H1 (cell line): ENCODE measurements at regions not wholly inside any gene's neighbourhood (a gene's known extent, or its start where the extent isn't known, plus 50 kb on each side); places are given as distances from the start of the nearest gene placed in this dataset.
"Not testable (repeated sequence)": the region's sequence is repeated elsewhere in the genome, so short reads cannot be mapped to it uniquely, and the experiment has no call there.

ENCODE experiments used
- CREB1 ChIP-seq: IDR thresholded peaks from 2 replicates; pipeline ENCODE4 v1.6.1; 2012; ENCODE audit warnings: inconsistent platforms
- EZH2 ChIP-seq: fragments of 200-600 bp; sonication (generic); IDR thresholded peaks from 2 replicates; pipeline ENCODE4 v1.7.1; 2012; ENCODE audit warnings: low read depth, mild to moderate bottlenecking, moderate library complexity, low read length, inconsistent platforms; ENCODE audit not compliant: severe bottlenecking
- MAFK ChIP-seq: IDR thresholded peaks from 2 replicates; pipeline ENCODE4 v1.6.1; 2012; ENCODE audit warnings: low read depth, mild to moderate bottlenecking, improper control_type of control experiment, low read length
- POLR2A ChIP-seq, 2 experiments: IDR thresholded peaks; 1 replicate in 1 of 2; 2 replicates in 1 of 2; pipeline ENCODE4 v1.6.1; 2011; ENCODE audit warnings: low read depth in 2 of 2, low read length in 2 of 2, mild to moderate bottlenecking in 2 of 2; ENCODE audit errors: control extremely low read depth in 1 of 2
- SIN3A ChIP-seq, 2 experiments: IDR thresholded peaks in 1 of 2; conservative IDR thresholded peaks in 1 of 2; 2 replicates each; pipeline ENCODE4 v1.6.1; 2011 to 2012; ENCODE audit warnings: low read length in 2 of 2, improper control_type of control experiment in 1 of 2, low read depth in 1 of 2, mild to moderate bottlenecking in 1 of 2
- SP1 ChIP-seq: IDR thresholded peaks from 2 replicates; pipeline ENCODE4 v1.6.1; 2011; ENCODE audit warnings: low read depth, low read length
- TEAD4 ChIP-seq: IDR thresholded peaks from 2 replicates; pipeline ENCODE4 v1.6.1; 2012; ENCODE audit warnings: low read depth, low read length, inconsistent platforms, mixed read lengths
- YY1 ChIP-seq: IDR thresholded peaks from 2 replicates; pipeline ENCODE4 v1.6.1; 2011; ENCODE audit warnings: low read depth, mild to moderate bottlenecking, low read length
- TF ChIP-seq, protein P1 (sequence below), 3 experiments: IDR thresholded peaks; 1 replicate in 2 of 3; 2 replicates in 1 of 3; pipeline versions ENCODE4 v1.5.1 to v1.6.1; 2011; ENCODE audit warnings: low read length in 3 of 3, mild to moderate bottlenecking in 3 of 3, inconsistent platforms in 2 of 3, low read depth in 1 of 3, moderate library complexity in 1 of 3; ENCODE audit not compliant: insufficient read depth in 1 of 3; ENCODE audit errors: control extremely low read depth in 1 of 3

DNA sequence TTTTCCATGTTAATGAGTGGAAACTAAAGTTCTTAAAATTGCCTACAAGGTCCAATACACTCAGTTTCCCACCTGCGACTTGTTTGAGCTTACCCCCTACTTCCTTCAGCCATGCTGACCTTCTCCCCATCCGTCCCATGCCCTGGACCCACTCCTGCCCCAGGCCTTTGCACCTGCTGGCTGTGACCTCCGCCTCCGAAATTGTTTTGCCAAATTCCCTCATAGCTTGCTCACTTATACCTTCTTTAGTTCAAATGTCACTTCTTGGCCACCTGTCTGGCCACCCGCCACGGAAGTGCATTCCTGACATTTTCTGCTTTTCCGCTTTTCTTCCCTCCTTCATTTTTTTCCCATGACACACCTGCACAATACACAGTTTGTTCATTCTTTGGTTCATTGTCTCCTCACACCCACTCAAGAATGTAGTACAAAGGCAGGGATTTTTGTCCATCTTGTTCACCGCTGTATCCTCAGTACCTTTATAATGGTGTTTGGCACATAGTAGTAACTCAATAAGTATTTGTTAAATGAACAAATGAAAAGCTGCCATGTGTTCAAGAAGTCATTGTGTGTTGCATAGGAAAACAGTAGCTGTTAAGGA is 85.9 kb downstream of the NPIPB5 start:
- TF ChIP-seq, protein P1, sequence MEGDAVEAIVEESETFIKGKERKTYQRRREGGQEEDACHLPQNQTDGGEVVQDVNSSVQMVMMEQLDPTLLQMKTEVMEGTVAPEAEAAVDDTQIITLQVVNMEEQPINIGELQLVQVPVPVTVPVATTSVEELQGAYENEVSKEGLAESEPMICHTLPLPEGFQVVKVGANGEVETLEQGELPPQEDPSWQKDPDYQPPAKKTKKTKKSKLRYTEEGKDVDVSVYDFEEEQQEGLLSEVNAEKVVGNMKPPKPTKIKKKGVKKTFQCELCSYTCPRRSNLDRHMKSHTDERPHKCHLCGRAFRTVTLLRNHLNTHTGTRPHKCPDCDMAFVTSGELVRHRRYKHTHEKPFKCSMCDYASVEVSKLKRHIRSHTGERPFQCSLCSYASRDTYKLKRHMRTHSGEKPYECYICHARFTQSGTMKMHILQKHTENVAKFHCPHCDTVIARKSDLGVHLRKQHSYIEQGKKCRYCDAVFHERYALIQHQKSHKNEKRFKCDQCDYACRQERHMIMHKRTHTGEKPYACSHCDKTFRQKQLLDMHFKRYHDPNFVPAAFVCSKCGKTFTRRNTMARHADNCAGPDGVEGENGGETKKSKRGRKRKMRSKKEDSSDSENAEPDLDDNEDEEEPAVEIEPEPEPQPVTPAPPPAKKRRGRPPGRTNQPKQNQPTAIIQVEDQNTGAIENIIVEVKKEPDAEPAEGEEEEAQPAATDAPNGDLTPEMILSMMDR (IDR thresholded peaks at IDR 0.05; ENCODE audit: control extremely low read depth in 1 of 3, insufficient read depth in 1 of 3, low read depth in 1 of 3, low read length in 3 of 3): not testable (repeated sequence)
- TF ChIP-seq SIN3A (conservative IDR thresholded peaks at IDR 0.05 in 1 of 2, IDR thresholded peaks at IDR 0.05 in 1 of 2; ENCODE audit: low read depth in 1 of 2, low read length in 2 of 2); CREB1; TEAD4; SP1; MAFK; POLR2A (IDR thresholded peaks at IDR 0.05; ENCODE audit: control extremely low read depth in 1 of 2, low read depth in 2 of 2, low read length in 2 of 2); EZH2; YY1: not testable (repeated sequence)
